Bronchial epithelial cell (primary cell): ENCODE measurements at regions not wholly inside any gene's neighbourhood (a gene's known extent, or its start where the extent isn't known, plus 50 kb on each side); places are given as distances from the start of the nearest gene placed in this dataset.
A peak's percentile ranks its signal among the peaks of the same experiment; 100 is the strongest.

Experiments
- DNase-seq: peaks from one replicate; pipeline ENCODE4 v3.0.0-alpha.2; 2010; ENCODE audit warnings: low read depth
- FAIRE-seq: peaks from 2 replicates; lab custom pipeline; 2011; peaks lifted over from hg19 to GRCh38; lab: Jason Lieb, UNC
- H3K27me3 ChIP-seq: 2 replicates; pipeline ENCODE4 v1.5.1; 2011; ENCODE audit warnings: low read length; ENCODE audit not compliant: control insufficient read depth, insufficient read depth
- H3K36me3 ChIP-seq: 2 replicates; pipeline ENCODE4 v1.5.1; 2011; ENCODE audit warnings: low read length; ENCODE audit not compliant: control insufficient read depth, insufficient read depth
- H3K4me3 ChIP-seq: 2 replicates; pipeline ENCODE4 v1.5.1; 2011; ENCODE audit warnings: mild to moderate bottlenecking, low read depth, low read length, control low read depth
- TF ChIP-seq, protein P1 (sequence below): IDR thresholded peaks from 2 replicates; pipeline ENCODE4 v1.5.1; 2011; ENCODE audit warnings: mild to moderate bottlenecking, moderate library complexity, low read length, control low read depth, inconsistent platforms; ENCODE audit not compliant: insufficient read depth, severe bottlenecking

DNA sequence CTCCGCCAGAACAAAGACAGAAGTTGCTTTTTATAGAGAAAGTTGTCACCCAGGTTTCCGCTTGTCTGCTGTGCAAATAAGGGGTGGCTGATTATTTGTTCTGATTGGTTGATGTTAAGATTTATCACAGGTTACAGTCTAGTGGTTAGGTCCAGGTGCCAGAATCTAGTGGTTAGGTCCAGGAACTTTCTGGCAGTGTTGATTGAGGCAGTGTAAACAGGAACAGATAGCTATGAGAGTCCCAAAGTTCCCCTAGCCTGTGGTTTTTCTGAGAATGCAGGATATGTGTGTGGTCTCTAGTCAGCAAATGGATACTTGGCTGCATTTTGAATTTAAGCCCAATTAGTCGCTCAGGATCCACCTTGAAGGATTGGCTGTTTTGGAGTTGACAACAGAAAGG, 148.0 kb downstream of the TMEM200A start:
- peak; percentile 25 for DNase-seq
- FAIRE-seq = no peak

DNA sequence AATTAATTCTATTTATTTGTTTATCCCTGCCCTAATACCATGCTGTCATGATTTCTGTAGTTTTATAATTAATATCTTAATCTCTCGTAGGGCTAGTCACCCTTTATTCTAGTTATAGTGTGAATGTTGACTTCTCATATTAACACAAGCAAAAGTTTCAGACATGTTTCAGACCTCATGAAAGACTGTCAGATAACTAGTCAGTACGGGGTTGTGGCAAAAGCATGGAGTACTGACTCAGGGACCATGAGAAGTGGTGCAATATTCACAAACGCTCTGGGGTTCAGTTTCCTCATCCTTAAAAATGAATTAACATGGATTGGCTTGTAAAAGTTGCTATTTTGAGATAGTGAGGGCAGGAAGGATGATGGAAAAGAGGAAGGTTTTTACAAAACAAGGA, 148.9 kb downstream of the TMEM200A start:
- no peak for DNase-seq
- no peaks in the 10 kb centered on the region for H3K36me3 ChIP-seq
- TF ChIP-seq, protein P1, sequence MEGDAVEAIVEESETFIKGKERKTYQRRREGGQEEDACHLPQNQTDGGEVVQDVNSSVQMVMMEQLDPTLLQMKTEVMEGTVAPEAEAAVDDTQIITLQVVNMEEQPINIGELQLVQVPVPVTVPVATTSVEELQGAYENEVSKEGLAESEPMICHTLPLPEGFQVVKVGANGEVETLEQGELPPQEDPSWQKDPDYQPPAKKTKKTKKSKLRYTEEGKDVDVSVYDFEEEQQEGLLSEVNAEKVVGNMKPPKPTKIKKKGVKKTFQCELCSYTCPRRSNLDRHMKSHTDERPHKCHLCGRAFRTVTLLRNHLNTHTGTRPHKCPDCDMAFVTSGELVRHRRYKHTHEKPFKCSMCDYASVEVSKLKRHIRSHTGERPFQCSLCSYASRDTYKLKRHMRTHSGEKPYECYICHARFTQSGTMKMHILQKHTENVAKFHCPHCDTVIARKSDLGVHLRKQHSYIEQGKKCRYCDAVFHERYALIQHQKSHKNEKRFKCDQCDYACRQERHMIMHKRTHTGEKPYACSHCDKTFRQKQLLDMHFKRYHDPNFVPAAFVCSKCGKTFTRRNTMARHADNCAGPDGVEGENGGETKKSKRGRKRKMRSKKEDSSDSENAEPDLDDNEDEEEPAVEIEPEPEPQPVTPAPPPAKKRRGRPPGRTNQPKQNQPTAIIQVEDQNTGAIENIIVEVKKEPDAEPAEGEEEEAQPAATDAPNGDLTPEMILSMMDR = no peak
- no peak overlapping the region for H3K4me3 ChIP-seq
- FAIRE-seq = no peak
- H3K27me3 ChIP-seq = no peaks in the 10 kb centered on the region

More for the DNA sequence above, 148.0 kb downstream of the TMEM200A start:
- Histone ChIP-seq H3K4me3 (no peak overlapping the region), H3K36me3 (no peaks in the 10 kb centered on the region), H3K27me3 (no peaks in the 10 kb centered on the region)
- TF ChIP-seq, protein P1 = no peak

DNA sequence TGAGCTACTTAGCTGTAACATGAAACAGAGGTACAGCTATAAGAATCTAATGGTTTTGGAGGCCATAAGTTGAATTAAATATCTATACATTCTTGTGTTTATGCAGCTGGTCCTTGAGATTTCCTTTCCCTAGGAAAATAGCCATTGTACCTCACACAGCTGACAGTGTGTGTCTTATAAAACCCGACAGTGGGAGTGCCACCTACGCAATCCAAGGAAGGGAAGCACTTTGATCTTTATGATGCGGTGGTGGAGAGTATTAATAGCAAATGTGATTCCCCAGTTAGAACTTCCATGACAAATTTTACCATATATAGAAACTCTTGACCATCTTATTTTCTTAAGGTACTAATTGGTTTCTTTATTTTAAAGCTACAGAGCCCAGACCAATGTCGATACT, 149.5 kb downstream of the TMEM200A start:
- no peak for DNase-seq
- Histone ChIP-seq H3K4me3 (no peak overlapping the region), H3K36me3 (no peaks in the 10 kb centered on the region), H3K27me3 (no peaks in the 10 kb centered on the region)
- TF ChIP-seq, protein P1 = no peak
- no peak for FAIRE-seq

DNA sequence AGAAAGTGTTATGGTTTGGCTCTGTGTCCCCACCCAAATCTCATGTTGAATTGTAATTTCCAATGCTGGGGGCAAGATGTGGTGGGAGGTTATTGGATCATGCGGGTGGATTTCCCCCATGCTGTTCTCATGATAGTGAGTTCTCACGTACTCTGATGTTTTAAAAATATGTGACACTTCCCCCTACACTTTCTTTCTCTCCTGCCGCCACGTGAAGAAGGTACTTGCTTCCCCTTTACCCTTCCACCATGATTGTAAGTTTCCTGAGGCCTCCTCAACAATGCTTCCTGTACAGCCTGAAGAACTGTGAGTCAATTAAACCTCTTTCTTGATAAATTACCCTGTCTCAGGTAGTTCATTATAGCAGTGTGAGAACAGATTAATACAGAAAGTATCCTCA, 150.8 kb downstream of the TMEM200A start:
- FAIRE-seq (no peak), DNase-seq (no peak)
- no peak overlapping the region for H3K4me3 ChIP-seq
- TF ChIP-seq, protein P1 = no peak
- no peaks in the 10 kb centered on the region for H3K36me3 ChIP-seq
- H3K27me3 ChIP-seq = no peaks in the 10 kb centered on the region

DNA sequence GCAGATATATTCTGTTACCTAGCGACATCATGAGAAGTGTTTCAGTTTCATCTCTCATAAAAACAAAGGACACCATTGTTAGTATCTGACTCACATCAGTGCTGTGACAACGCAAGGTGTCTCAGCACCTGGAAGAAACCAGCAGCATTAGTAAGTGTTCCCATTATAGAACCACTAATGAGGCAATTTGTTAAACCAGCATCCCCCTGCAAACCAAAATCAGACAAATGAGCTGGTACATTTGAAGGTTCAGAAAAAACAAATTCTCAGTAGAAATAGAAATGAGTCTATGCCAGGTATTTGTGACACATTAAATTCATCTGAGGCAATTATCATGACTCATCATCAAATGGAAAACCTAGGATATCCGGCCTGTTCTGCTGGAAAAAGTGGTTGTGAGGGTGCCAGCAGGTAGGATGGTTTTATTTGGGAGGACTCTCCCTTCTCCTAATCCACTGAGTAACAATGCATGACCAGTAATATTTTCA, 151.7 kb downstream of the TMEM200A start:
- DNase-seq (peak; percentile 63), FAIRE-seq (no peak)
- Histone ChIP-seq H3K4me3 (no peak overlapping the region), H3K36me3 (no peaks in the 10 kb centered on the region), H3K27me3 (no peaks in the 10 kb centered on the region)
- TF ChIP-seq, protein P1 = no peak

DNA sequence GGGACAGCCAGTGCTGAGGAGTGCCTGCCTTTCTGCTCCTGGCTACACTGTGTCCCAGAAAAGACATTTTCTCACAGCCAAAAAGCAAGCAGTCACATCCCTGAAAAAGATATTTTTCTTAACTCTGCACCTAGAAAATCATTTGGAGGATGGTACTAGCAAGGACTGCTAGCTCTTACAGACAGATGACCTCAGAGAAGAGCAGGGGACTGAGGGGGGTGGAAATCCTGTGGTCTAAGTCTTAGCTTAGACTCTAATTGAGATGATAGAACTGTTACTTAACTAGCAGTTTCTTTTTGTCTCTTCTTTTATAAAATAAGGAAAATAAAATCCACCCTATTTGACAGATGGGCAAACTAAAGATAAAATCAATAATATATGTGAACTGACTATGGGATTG, 152.8 kb downstream of the TMEM200A start:
- Histone ChIP-seq H3K4me3 (no peak overlapping the region), H3K27me3 (no peaks in the 10 kb centered on the region), H3K36me3 (no peaks in the 10 kb centered on the region)
- FAIRE-seq (no peak), DNase-seq (no peak)
- TF ChIP-seq, protein P1 = no peak
